ENCODE measurements at regions not wholly inside any gene's neighbourhood (a gene's known extent, or its start where the extent isn't known, plus 50 kb on each side); places are given as distances from the start of the nearest gene placed in this dataset.

- no peak for TF ChIP-seq ZNF532 (CRISPR knock-in tag; IDR thresholded peaks at IDR 0.05; ENCODE audit: borderline replicate concordance)
Observed at GRCh38 chr2:223541546-223541945, 60.6 kb downstream of the SCG2 start (continued).

GRCh38 chr2:223542501-223542900 is 59.7 kb downstream of the SCG2 start:
- no peak for ATAC-seq
- CTCF ChIA-PET = no interaction called here
- Mint-ChIP-seq H3K9me3 (no peaks in the 10 kb centered on the region), H3K4me3 (no peak overlapping the region), H3K27me3 (ENCODE audit: low read depth) (no peaks in the 10 kb centered on the region), H3K4me1 (peaks cover 19% of the 10 kb centered on the region), H3K27ac (no peak overlapping the region), H3K36me3 (no peaks in the 10 kb centered on the region)
- POLR2A ChIA-PET = no interaction called here
- DNase-seq (ENCODE audit: low spot score) = no peak
- TF ChIP-seq NR2C2 (CRISPR knock-in tag; IDR thresholded peaks at IDR 0.05) (no peak), PRRX2 (CRISPR knock-in tag; IDR thresholded peaks at IDR 0.05) (no peak), E2F5 (CRISPR knock-in tag; IDR thresholded peaks at IDR 0.05) (no peak), CREB1 (CRISPR knock-in tag; IDR thresholded peaks at IDR 0.05) (no peak), TEAD4 (CRISPR knock-in tag; IDR thresholded peaks at IDR 0.05) (no peak), SMAD4 (CRISPR knock-in tag; IDR thresholded peaks at IDR 0.05) (no peak), AFF4 (CRISPR knock-in tag; IDR thresholded peaks at IDR 0.05; ENCODE audit: borderline replicate concordance) (no peak), ZBTB43 (CRISPR knock-in tag; IDR thresholded peaks at IDR 0.05) (no peak), NR3C1 (CRISPR knock-in tag; conservative IDR thresholded peaks at IDR 0.05; ENCODE audit: low read depth) (no peak), SMAD3 (CRISPR knock-in tag; IDR thresholded peaks at IDR 0.05; ENCODE audit: borderline replicate concordance) (no peak), ZNF317 (CRISPR knock-in tag; IDR thresholded peaks at IDR 0.05; ENCODE audit: borderline replicate concordance, low read depth) (no peak), ZNF512 (CRISPR knock-in tag; IDR thresholded peaks at IDR 0.05; ENCODE audit: borderline replicate concordance) (no peak), GTF2I (CRISPR knock-in tag; conservative IDR thresholded peaks at IDR 0.05) (no peak), FOXP1 (CRISPR knock-in tag; IDR thresholded peaks at IDR 0.05; ENCODE audit: borderline replicate concordance) (no peak), ZNF232 (CRISPR knock-in tag; IDR thresholded peaks at IDR 0.05) (no peak), ESRRA (CRISPR knock-in tag; IDR thresholded peaks at IDR 0.05; ENCODE audit: borderline replicate concordance) (no peak), RORB (CRISPR knock-in tag; IDR thresholded peaks at IDR 0.05) (no peak), USF1 (CRISPR knock-in tag; IDR thresholded peaks at IDR 0.05) (no peak), PRDM15 (CRISPR knock-in tag; IDR thresholded peaks at IDR 0.05) (no peak)
